DOHH2 (cell line): ENCODE measurements at regions not wholly inside any gene's neighbourhood (a gene's known extent, or its start where the extent isn't known, plus 50 kb on each side); places are given as distances from the start of the nearest gene placed in this dataset.

Source experiments
- H3F3A ChIP-seq: fragments of 200-600 bp; sonication (generic), shearing (Covaris generic); 2 replicates; pipeline ENCODE4 v1.6.0; 2016; ENCODE audit warnings: antibody characterized with exemption, mild to moderate bottlenecking; ENCODE audit not compliant: control insufficient read depth, insufficient read depth
- H3K27ac ChIP-seq: fragments of 200-600 bp; sonication (generic); 2 replicates; pipeline ENCODE4 v1.5.1; 2014; ENCODE audit warnings: low read depth, mild to moderate bottlenecking, low read length, moderate library complexity
- H3K27me3 ChIP-seq: fragments of 200-600 bp; sonication (generic); 2 replicates; pipeline ENCODE4 v1.6.1; 2014; ENCODE audit warnings: mild to moderate bottlenecking, low read length, mixed read lengths; ENCODE audit not compliant: control insufficient read depth
- H3K36me3 ChIP-seq: fragments of 200-600 bp; sonication (generic); 2 replicates; pipeline ENCODE4 v1.6.1; 2014; ENCODE audit warnings: mild to moderate bottlenecking, low read length, moderate library complexity, mixed read lengths; ENCODE audit not compliant: control insufficient read depth
- H3K4me1 ChIP-seq: fragments of 200-600 bp; sonication (generic); 2 replicates; pipeline ENCODE4 v1.6.1; 2014; ENCODE audit warnings: mild to moderate bottlenecking, low read length, mixed read lengths; ENCODE audit not compliant: control insufficient read depth
- H3K4me2 ChIP-seq: fragments of 200-600 bp; sonication (generic); 2 replicates; pipeline ENCODE4 v1.6.0; 2014; ENCODE audit warnings: mild to moderate bottlenecking, low read length, moderate library complexity
- H3K4me3 ChIP-seq: fragments of 200-600 bp; sonication (generic); 2 replicates; pipeline ENCODE4 v1.5.1; 2014; ENCODE audit warnings: mild to moderate bottlenecking, low read length, mixed read lengths
- H3K79me2 ChIP-seq: fragments of 200-600 bp; sonication (generic); 2 replicates; pipeline ENCODE4 v1.6.1; 2014; ENCODE audit warnings: mild to moderate bottlenecking, low read length, mixed read lengths; ENCODE audit not compliant: control insufficient read depth
- H3K9me2 ChIP-seq: fragments of 200-600 bp; sonication (generic); replicated peaks from 2 replicates; pipeline ENCODE4 v1.6.1; 2014; ENCODE audit warnings: mild to moderate bottlenecking, low read length, mixed read lengths; ENCODE audit not compliant: control insufficient read depth
- H3K9me3 ChIP-seq: fragments of 200-600 bp; sonication (generic); 2 replicates; pipeline ENCODE4 v1.6.1; 2014; ENCODE audit warnings: antibody characterized with exemption, low read length, mixed read lengths; ENCODE audit not compliant: control insufficient read depth, insufficient read depth
- H4K20me1 ChIP-seq: fragments of 200-600 bp; sonication (generic); 2 replicates; pipeline ENCODE4 v1.6.0; 2014; ENCODE audit warnings: low read depth, mild to moderate bottlenecking, antibody characterized with exemption, low read length, moderate library complexity; ENCODE audit not compliant: control insufficient read depth, insufficient read depth
- CTCF ChIP-seq: fragments of 200-600 bp; sonication (generic); IDR thresholded peaks from one replicate; pipeline ENCODE4 v1.5.1; 2014; ENCODE audit warnings: antibody characterized with exemption, mild to moderate bottlenecking, low read depth, low read length; ENCODE audit not compliant: poor library complexity, severe bottlenecking
- EZH2phosphoT487 ChIP-seq: fragments of 200-600 bp; sonication (generic); IDR thresholded peaks from 2 replicates; pipeline ENCODE4 v1.6.1; 2017; ENCODE audit warnings: borderline replicate concordance, mild to moderate bottlenecking, antibody characterized with exemption, low read length, moderate library complexity, mixed read lengths

- H4K20me1 ChIP-seq: no peaks in the 10 kb centered on the region
- no peak overlapping the region for H3K4me3 ChIP-seq
- H3K27ac ChIP-seq: no peak overlapping the region
- TF ChIP-seq CTCF: no peak
- no peak for TF ChIP-seq EZH2phosphoT487
- no peaks in the 10 kb centered on the region for H3F3A ChIP-seq
- H3K36me3 ChIP-seq: no peaks in the 10 kb centered on the region
- H3K27me3 ChIP-seq: no peaks in the 10 kb centered on the region
- H3K79me2 ChIP-seq: no peaks in the 10 kb centered on the region
- no peaks in the 10 kb centered on the region for H3K9me2 ChIP-seq
- H3K9me3 ChIP-seq: no peaks in the 10 kb centered on the region
- no peaks in the 10 kb centered on the region for H3K4me1 ChIP-seq
- no peak overlapping the region for H3K4me2 ChIP-seq
Observed at GRCh38 chr6:148080315-148080714, 262.3 kb upstream of the SASH1 start.

GRCh38 chr6:148081076-148081475, 261.6 kb upstream of the SASH1 start:
- no peaks in the 10 kb centered on the region for H3K9me3 ChIP-seq
- no peak overlapping the region for H3K4me3 ChIP-seq

GRCh38 chr6:148082044-148082443, 260.6 kb upstream of the SASH1 start:
- no peaks in the 10 kb centered on the region for H3F3A ChIP-seq
- no peak overlapping the region for H3K4me3 ChIP-seq
- H3K9me2 ChIP-seq: no peaks in the 10 kb centered on the region
- TF ChIP-seq EZH2phosphoT487 (no peak), CTCF (no peak)
- no peaks in the 10 kb centered on the region for H3K79me2 ChIP-seq
- H3K4me1 ChIP-seq: no peaks in the 10 kb centered on the region
- H3K4me2 ChIP-seq: no peak overlapping the region
- no peaks in the 10 kb centered on the region for H4K20me1 ChIP-seq
- no peaks in the 10 kb centered on the region for H3K9me3 ChIP-seq
- no peaks in the 10 kb centered on the region for H3K36me3 ChIP-seq
- no peak overlapping the region for H3K27ac ChIP-seq
- H3K27me3 ChIP-seq: no peaks in the 10 kb centered on the region

More at GRCh38 chr6:148081076-148081475, 261.6 kb upstream of the SASH1 start:
- TF ChIP-seq EZH2phosphoT487 (no peak), CTCF (no peak)
- Histone ChIP-seq H3K27me3 (no peaks in the 10 kb centered on the region), H4K20me1 (no peaks in the 10 kb centered on the region), H3K4me2 (no peak overlapping the region), H3K4me1 (no peaks in the 10 kb centered on the region), H3K79me2 (no peaks in the 10 kb centered on the region), H3K36me3 (no peaks in the 10 kb centered on the region), H3F3A (no peaks in the 10 kb centered on the region), H3K27ac (no peak overlapping the region), H3K9me2 (no peaks in the 10 kb centered on the region)

GRCh38 chr6:148082696-148083095, 259.9 kb upstream of the SASH1 start:
- Histone ChIP-seq H3K4me3 (no peak overlapping the region), H3K27me3 (no peaks in the 10 kb centered on the region), H3F3A (no peaks in the 10 kb centered on the region), H3K36me3 (no peaks in the 10 kb centered on the region), H3K27ac (no peak overlapping the region), H3K4me2 (no peak overlapping the region), H3K9me2 (no peaks in the 10 kb centered on the region), H3K79me2 (no peaks in the 10 kb centered on the region), H4K20me1 (no peaks in the 10 kb centered on the region), H3K4me1 (no peaks in the 10 kb centered on the region), H3K9me3 (no peaks in the 10 kb centered on the region)
- TF ChIP-seq CTCF: no peak
- TF ChIP-seq EZH2phosphoT487: no peak
